Ishikawa (cell line): ENCODE measurements at regions not wholly inside any gene's neighbourhood (a gene's known extent, or its start where the extent isn't known, plus 50 kb on each side); places are given as distances from the start of the nearest gene placed in this dataset.

Experiments
- CEBPB ChIP-seq: IDR thresholded peaks from 2 replicates; pipeline ENCODE4 v1.6.1; 2012
- CREB1 ChIP-seq: IDR thresholded peaks from 2 replicates; pipeline ENCODE4 v1.6.1; 2012; ENCODE audit warnings: low read depth
- EGR1 ChIP-seq: IDR thresholded peaks from 2 replicates; pipeline ENCODE4 v1.6.1; 2012
- EP300 ChIP-seq: IDR thresholded peaks from 2 replicates; pipeline ENCODE4 v1.6.1; 2012; ENCODE audit warnings: borderline replicate concordance
- FOXM1 ChIP-seq: IDR thresholded peaks from 2 replicates; pipeline ENCODE4 v1.6.1; 2012; ENCODE audit warnings: low read depth, borderline replicate concordance
- NFIC ChIP-seq: IDR thresholded peaks from 2 replicates; pipeline ENCODE4 v1.6.1; 2012
- RAD21 ChIP-seq: IDR thresholded peaks from 2 replicates; pipeline ENCODE4 v1.6.1; 2012; ENCODE audit warnings: low read depth
- TAF1 ChIP-seq: IDR thresholded peaks from 2 replicates; pipeline ENCODE4 v1.6.1; 2012; ENCODE audit warnings: low read depth, mild to moderate bottlenecking
- TCF12 ChIP-seq: IDR thresholded peaks from 2 replicates; pipeline ENCODE4 v1.6.1; 2012; ENCODE audit warnings: low read depth
- TEAD4 ChIP-seq: IDR thresholded peaks from 2 replicates; pipeline ENCODE4 v1.6.1; 2012
- YY1 ChIP-seq: IDR thresholded peaks from 2 replicates; pipeline ENCODE4 v1.6.1; 2012; ENCODE audit warnings: low read depth
- ZBTB7A ChIP-seq: IDR thresholded peaks from 2 replicates; pipeline ENCODE4 v1.6.1; 2012; ENCODE audit warnings: low read depth
- TF ChIP-seq, protein P1 (sequence below): IDR thresholded peaks from 2 replicates; pipeline ENCODE4 v1.6.1; 2012
- TF ChIP-seq, protein P2 (sequence below): IDR thresholded peaks from 2 replicates; pipeline ENCODE4 v1.6.1; 2012
- TF ChIP-seq, protein P3 (sequence below): IDR thresholded peaks from 2 replicates; pipeline ENCODE4 v1.6.1; 2012; ENCODE audit warnings: low read depth, mild to moderate bottlenecking

DNA sequence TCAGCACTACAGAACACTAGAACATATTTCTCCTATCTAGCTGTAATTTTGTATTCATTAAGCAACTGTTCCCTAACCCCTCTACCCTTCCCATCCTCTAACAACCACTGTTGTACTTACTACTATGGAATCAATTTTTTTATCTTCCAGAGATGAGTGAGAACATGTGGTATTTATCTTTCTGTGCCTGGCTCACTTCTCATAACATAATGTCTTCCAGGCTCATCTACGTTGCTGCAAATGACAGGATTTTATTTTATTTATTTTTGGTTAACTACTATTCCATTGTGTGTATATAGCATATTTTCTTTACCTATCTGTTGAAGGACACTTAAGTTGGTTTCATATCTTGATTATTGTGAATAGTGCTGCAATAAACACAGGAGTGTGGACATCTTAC lies 200.9 kb upstream of the CHRM2 start:
- TF ChIP-seq ZBTB7A (no peak), CREB1 (no peak), NFIC (no peak), TCF12 (no peak), RAD21 (no peak), FOXM1 (no peak), TAF1 (no peak), EGR1 (no peak), EP300 (no peak), TEAD4 (no peak), YY1 (no peak), CEBPB (no peak)
- TF ChIP-seq, protein P1, sequence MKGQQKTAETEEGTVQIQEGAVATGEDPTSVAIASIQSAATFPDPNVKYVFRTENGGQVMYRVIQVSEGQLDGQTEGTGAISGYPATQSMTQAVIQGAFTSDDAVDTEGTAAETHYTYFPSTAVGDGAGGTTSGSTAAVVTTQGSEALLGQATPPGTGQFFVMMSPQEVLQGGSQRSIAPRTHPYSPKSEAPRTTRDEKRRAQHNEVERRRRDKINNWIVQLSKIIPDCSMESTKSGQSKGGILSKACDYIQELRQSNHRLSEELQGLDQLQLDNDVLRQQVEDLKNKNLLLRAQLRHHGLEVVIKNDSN: no peak
- TF ChIP-seq, protein P2, sequence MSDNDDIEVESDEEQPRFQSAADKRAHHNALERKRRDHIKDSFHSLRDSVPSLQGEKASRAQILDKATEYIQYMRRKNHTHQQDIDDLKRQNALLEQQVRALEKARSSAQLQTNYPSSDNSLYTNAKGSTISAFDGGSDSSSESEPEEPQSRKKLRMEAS: no peak
- TF ChIP-seq, protein P3, sequence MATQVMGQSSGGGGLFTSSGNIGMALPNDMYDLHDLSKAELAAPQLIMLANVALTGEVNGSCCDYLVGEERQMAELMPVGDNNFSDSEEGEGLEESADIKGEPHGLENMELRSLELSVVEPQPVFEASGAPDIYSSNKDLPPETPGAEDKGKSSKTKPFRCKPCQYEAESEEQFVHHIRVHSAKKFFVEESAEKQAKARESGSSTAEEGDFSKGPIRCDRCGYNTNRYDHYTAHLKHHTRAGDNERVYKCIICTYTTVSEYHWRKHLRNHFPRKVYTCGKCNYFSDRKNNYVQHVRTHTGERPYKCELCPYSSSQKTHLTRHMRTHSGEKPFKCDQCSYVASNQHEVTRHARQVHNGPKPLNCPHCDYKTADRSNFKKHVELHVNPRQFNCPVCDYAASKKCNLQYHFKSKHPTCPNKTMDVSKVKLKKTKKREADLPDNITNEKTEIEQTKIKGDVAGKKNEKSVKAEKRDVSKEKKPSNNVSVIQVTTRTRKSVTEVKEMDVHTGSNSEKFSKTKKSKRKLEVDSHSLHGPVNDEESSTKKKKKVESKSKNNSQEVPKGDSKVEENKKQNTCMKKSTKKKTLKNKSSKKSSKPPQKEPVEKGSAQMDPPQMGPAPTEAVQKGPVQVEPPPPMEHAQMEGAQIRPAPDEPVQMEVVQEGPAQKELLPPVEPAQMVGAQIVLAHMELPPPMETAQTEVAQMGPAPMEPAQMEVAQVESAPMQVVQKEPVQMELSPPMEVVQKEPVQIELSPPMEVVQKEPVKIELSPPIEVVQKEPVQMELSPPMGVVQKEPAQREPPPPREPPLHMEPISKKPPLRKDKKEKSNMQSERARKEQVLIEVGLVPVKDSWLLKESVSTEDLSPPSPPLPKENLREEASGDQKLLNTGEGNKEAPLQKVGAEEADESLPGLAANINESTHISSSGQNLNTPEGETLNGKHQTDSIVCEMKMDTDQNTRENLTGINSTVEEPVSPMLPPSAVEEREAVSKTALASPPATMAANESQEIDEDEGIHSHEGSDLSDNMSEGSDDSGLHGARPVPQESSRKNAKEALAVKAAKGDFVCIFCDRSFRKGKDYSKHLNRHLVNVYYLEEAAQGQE: no peak

DNA sequence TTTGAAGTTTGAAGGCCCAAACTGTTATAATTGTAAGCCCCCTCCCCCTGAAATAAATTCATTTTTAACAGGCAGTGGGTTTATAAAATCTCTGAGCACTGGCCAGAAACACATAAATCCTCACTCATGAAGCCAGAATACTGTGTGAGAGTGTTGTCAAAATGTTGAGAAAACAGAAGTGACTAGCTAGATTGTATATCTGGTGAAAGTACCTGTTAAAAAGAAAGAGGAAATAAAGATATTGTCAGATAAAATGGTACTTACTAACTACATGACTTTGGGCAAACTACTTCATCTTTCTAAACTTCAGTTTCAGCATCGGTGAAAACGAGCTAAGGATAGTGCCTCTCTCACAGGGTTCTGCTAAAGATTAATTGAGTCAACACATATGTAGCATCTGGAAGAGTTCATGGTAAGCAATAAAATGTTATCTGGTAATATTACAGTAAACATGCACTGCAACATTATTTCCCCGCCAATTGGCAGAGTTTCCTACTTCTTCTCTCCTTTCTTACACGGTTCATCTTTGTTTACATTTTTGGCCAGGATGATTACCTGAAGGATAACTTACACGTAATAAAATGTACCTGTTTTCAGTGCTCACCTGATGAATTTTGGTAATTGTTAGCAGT lies 202.5 kb upstream of the CHRM2 start:
- TF ChIP-seq NFIC (no peak), CEBPB (no peak), TCF12 (no peak), FOXM1 (no peak), EGR1 (no peak), CREB1 (no peak), TAF1 (no peak), TEAD4 (no peak), YY1 (no peak), RAD21 (no peak), EP300 (no peak), ZBTB7A (no peak)
- TF ChIP-seq, protein P2: no peak
- TF ChIP-seq, protein P3: no peak
- TF ChIP-seq, protein P1: no peak

DNA sequence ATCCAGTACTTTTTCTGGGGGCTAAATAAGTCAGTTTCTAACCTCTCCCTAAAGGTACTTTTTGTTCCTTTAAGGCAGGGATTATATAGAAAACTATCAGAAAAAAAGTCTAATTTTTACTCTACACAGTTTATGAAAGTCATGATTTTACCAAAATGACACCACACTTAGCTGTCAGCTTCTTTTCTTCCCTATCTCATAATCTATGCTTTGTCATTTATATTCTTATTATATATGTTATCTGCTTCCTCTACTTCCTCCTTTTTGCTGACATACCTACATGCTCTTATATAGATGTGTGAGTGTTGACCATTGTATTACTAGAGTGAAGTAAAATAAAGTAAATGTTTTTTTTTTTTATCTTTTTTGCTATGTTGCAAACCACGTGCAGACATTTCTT lies 203.9 kb upstream of the CHRM2 start:
- TF ChIP-seq EP300: no peak
- TF ChIP-seq, protein P1: no peak
- TF ChIP-seq YY1: no peak
- no peak for TF ChIP-seq TEAD4
- no peak for TF ChIP-seq TCF12
- no peak for TF ChIP-seq ZBTB7A
- TF ChIP-seq, protein P2: no peak
- TF ChIP-seq EGR1: no peak
- TF ChIP-seq CREB1: no peak
- TF ChIP-seq CEBPB: no peak
- no peak for TF ChIP-seq RAD21
- no peak for TF ChIP-seq FOXM1
- TF ChIP-seq NFIC: no peak
- TF ChIP-seq, protein P3: no peak
- TF ChIP-seq TAF1: no peak
